DND-41 (cell line): ENCODE measurements at regions not wholly inside any gene's neighbourhood (a gene's known extent, or its start where the extent isn't known, plus 50 kb on each side); places are given as distances from the start of the nearest gene placed in this dataset.

Experiments used
- CTCF ChIP-seq: IDR thresholded peaks from 2 replicates; pipeline ENCODE4 v1.5.1; 2012; ENCODE audit warnings: borderline replicate concordance, low read length, moderate library complexity, mild to moderate bottlenecking; ENCODE audit not compliant: poor library complexity, severe bottlenecking; ENCODE audit errors: extremely low read depth
- EZH2 ChIP-seq: IDR thresholded peaks from 3 replicates; pipeline ENCODE4 v1.6.1; 2012; ENCODE audit warnings: borderline replicate concordance, low read depth, mild to moderate bottlenecking, moderate library complexity, low read length, inconsistent platforms; ENCODE audit not compliant: severe bottlenecking

- TF ChIP-seq CTCF, result no peak
- TF ChIP-seq EZH2, result no peak
Measured at GRCh38 chr17:45705123-45706009, 78.8 kb upstream of the CRHR1 start.
